Globus pallidus (tissue), 1 donor: ENCODE measurements at regions not wholly inside any gene's neighbourhood (a gene's known extent, or its start where the extent isn't known, plus 50 kb on each side); places are given as distances from the start of the nearest gene placed in this dataset.

Experiments used
- DNase-seq: peaks from one replicate; pipeline ENCODE4 v3.0.0-alpha.2; 2015; ENCODE audit warnings: low spot score

DNA sequence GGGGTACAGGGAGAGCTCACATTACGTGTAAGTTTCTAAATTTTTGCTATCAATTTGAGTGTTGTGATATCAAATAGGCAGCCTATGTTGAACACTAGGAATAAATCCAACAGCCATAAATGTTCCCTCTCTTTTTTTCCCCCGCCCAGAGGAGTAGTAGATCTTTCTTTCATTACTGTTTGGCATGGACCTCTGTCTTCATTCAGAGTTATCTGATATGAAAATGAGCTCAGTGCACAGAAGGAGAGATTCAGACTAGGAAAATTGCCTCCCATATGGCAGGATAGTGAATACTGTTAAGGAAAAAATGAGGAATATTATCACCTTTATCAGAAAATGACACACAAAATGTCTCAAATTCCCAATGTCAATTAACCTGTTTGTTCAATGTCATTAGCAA, 110.0 kb upstream of the EYS start:
- no peak for DNase-seq

DNA sequence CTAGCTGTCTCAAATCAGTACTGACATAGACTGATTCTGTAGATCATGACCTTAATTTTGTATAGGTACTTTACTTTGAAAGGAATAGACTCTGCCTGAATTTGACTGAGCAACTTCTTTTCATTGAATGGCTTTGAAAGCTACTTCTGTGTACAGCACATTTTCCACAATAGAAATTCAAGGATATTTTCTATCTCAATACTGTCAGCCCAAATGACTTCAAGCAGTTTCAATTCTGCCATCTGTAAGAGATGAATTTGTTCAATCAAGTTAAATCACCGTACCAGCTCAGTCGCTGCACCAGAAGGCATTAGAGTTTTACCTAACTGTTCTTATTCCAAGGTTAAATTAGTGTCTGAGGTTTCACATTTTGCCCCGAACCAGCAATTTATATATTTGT, 107.0 kb upstream of the EYS start:
- DNase-seq, result no peak

DNA sequence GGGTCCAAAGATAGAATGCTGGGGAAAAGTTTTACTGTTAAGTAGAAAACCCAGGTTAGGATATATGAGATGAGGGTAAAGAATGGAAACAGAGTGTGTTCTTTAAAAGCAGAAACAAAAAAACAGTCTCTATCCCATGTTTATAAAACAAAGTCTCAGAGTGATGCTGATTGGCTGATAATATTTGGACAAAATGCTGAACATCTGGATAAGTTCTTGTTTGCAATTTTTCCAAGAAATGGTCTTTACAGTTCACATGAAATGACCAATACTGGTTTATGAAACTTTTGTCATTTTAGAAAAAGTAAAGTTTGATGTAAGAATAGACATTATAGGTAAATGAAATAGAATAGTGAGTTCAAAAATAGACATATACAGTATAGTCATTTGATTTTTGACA, 96.2 kb upstream of the EYS start:
- no peak for DNase-seq

DNA sequence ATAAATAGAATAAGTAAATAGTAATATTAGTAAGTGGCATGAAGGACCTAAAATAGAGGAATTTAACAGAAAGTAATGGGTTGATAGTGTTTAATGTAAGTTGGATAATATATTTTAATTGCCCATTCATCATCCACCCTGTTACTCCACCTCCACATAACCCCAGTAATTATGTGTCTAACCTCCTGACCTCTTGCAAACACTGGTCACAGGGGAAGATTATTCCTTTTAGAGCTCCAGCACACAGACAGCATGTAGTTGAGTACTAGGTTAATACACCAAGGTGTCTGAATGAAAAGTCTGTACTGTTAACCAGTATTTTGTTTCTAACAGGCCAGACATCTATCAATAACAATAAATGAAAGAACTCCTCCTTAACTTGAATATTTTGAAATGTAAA, 92.4 kb upstream of the EYS start:
- DNase-seq, result no peak

DNA sequence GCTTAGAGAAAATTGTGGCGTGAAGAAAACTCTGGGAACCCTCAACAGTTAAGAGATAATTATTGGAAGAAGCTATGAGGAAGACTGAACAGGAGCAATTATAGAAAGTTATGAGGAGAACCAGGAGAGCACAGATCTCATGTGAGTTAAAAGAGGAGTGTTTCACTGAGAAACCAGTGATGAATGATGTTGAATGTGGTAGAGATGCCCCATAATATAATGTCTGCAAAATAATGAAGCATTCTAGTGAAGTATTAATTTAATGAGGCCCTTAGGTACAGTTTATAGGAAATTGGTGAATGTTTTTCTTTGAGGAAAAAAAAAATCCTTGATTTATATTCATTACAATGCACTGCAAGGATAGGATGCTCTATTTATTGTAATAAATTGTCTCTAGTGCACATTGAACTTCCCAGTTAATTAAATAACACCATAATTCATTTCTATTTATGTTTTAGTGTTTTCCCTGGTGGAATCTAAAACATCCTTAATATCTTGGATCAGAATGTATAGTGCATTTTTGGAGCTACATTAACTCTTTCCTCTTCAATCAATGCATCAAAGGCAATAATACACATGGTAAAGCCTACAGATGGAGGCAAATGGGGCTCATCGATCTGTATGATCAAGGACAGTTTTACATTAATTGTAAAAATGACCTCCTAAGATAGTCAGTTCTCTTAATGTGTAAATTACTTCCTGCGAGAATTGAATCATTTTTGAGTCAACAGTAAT, 91.4 kb upstream of the EYS start:
- no peak for DNase-seq

DNA sequence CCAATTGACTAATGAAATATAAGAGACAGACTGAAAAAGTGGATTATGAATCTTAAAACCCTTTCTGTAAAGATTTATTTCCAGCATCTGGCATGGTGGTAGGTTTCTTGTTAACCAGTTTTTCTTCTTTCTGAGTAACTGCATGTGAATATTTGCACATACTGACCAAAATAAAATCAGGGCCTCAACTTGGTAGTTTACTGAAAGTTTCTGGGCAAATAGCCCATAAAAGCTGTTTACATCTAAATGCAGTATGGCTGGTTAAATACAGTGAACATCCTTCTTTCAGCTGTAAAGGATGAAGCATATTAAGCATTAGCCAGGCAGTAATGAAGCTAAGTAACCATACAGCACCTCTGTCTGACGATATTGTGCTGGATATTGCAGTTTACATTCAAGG, 83.6 kb upstream of the EYS start:
- DNase-seq, result no peak

DNA sequence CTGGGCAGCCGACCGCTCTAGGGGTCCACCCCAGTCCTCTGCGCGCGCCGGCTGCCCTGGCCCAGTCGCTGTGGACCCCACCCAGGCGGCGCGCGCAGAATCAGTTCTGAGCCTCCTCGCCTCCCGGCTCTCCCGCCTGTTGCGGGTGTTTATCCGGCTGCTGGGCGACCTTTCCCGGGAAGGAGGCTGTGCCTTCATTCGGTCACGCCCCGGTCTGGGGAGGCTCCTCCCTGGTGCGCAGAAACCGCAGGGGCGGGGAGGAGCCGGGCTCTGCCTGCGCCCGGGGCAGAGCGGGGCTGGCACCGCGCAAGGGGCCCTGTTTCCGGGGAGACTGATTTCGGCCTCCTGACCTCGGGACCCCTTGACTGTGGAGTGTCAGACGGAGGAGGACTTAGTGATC, 80.8 kb upstream of the EYS start:
- DNase-seq, result no peak

DNA sequence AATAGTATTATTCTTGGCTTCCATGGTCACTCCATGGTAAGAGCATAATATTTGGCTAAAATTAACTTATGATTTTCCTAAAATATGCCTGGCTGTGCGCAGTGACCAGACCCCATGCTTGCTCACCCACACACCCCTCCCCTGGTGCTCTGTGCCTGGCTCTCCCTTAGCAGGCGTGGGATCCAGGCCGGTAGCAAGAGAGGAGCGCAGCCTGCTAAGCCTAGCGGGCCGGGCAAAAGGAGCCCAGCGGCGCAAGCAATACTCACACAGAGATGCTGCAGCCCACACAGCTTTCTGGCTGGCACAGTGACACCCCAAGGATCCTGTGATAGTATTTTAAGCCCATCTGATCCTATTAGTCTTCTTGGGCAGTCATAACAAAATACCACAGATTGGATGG, 79.8 kb upstream of the EYS start:
- no peak for DNase-seq

DNA sequence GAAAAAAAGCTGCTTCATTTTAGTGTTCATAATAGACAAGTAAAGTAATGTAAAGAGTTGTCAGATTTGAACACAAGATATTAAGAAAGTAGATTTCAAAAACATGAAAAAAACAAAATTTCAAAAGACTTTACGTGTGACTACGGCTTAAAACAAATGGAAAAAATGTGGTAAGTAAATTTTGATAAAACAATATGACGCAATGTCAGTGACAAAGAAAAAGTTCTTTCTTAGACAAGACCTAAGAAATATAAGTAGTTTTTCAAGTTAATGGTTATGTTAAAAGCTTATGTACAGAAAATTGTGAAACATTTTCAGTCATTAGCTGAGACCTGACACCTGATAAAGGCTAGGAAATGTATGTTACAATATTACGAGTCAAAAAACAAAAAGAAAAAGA, 73.7 kb upstream of the EYS start:
- DNase-seq, result no peak

DNA sequence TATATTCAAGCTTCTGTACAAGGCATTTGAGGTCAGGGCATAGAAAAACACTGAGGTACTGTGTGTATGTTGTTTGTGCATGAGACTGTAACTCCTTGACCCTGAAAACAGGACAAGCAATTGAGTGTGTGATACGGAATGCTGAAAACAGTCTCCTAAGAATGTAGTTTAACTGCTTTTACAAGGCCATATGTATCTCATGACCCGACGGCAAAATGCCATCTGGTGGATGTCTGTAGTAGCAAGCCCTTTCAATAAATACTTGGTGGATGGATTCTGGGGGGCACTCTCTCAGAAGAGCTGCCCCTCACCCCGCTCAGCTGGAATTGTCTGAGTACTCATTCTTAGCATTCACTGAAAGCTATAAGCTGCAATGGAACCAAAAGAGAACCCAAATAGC, 69.3 kb upstream of the EYS start:
- DNase-seq, result no peak

DNA sequence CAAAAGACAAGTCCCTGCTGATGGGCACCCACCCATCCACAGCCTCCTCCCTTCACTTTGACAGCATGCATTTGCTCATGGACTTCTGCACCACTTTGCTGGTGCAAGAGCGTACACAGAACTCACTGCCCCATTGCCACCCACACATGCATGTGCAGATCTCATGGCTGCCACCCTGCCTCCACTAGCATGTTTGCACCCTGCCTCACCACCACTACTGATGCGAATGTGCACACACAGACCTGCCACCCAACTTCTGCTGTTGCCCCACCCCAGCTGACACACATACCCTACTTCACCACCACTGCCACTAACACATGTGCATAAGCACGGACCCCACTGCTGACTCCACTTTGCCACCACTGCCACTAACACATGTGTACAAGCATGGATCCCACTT, 64.9 kb upstream of the EYS start:
- DNase-seq, result no peak

DNA sequence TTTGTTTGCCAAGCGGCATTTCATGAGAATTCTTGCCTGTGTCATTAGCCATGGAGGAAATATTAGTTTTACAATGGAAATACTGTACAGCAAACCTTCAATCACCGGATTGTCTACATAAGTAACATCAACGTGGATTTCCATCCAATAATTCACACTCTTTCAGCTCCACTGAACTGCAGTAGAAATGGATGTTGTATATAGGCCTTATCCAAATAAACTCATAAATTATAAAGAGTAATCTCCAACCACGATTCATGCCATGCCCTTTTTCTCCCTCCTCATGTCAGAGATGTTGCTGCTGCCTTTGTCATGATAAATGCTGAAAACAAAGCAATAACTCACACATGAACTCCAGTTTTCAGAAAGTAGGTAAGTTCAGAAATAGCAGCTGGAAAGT, 54.9 kb upstream of the EYS start:
- no peak for DNase-seq

DNA sequence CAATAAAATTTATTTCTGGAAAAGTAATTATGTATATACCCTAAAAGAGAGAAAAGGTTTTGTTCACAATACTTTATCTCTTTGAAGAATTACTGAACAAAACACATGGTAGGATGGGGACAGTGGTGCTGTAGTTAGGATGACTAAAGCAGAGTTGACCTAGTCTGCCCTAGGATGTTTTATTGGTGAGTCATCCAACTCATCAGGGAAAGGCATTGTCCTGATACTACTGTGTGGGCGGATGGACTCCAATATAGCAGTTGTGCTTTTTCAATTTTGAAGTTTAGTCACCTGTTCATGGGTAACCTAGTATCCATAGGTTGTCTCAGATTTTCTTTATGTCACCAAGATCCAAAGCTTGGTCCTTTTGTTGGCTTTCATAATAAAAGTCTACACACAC, 53.3 kb upstream of the EYS start:
- DNase-seq, result no peak
